ENCODE measurements at regions not wholly inside any gene's neighbourhood (a gene's known extent, or its start where the extent isn't known, plus 50 kb on each side); places are given as distances from the start of the nearest gene placed in this dataset.

- TF ChIP-seq KIAA2018 (CRISPR knock-in tag; IDR thresholded peaks at IDR 0.05; ENCODE audit: borderline replicate concordance) (no peak), ZGPAT (CRISPR knock-in tag; IDR thresholded peaks at IDR 0.05) (peak; percentile 73), ZMYM4 (CRISPR knock-in tag; IDR thresholded peaks at IDR 0.05) (peak; percentile 56; the same call in 1 of the 2 replicates), IKZF5 (CRISPR knock-in tag; IDR thresholded peaks at IDR 0.05) (no peak), FIP1L1 (IDR thresholded peaks at IDR 0.05; ENCODE audit: borderline replicate concordance, insufficient read depth, low read depth, low read length) (no peak), IRF9 (CRISPR knock-in tag; IDR thresholded peaks at IDR 0.05; ENCODE audit: borderline replicate concordance) (no peak), HMG20A (CRISPR knock-in tag; IDR thresholded peaks at IDR 0.05; ENCODE audit: borderline replicate concordance) (peak; percentile 95), POGZ (CRISPR knock-in tag; IDR thresholded peaks at IDR 0.05) (peak; percentile 80), BCL6 (CRISPR knock-in tag; IDR thresholded peaks at IDR 0.05) (peak; percentile 71), AHDC1 (CRISPR knock-in tag; IDR thresholded peaks at IDR 0.05; ENCODE audit: borderline replicate concordance) (peak; percentile 69; the same call in 1 of the 2 replicates), ZNF205 (CRISPR knock-in tag; IDR thresholded peaks at IDR 0.05) (no peak)
Observed at GRCh38 chr9:115946530-115946929, 207.1 kb upstream of the PAPPA start (continued).
